GM19438 (cell line): ENCODE measurements at regions not wholly inside any gene's neighbourhood (a gene's known extent, or its start where the extent isn't known, plus 50 kb on each side); places are given as distances from the start of the nearest gene placed in this dataset.

Experiments
- ATAC-seq: cut with Tn5 transposase; IDR thresholded peaks from one replicate; pipeline ENCODE4 v1.9.1; 2021; ENCODE audit warnings: low read depth; ENCODE audit not compliant: unreplicated experiment

- ATAC-seq = no peak
Measured at GRCh38 chr1:163712321-163712720, 390.6 kb downstream of the NUF2 start.

GRCh38 chr1:163720294-163720693 is 398.5 kb downstream of the NUF2 start:
- ATAC-seq = no peak

GRCh38 chr1:163725551-163725950 is 403.8 kb downstream of the NUF2 start:
- no peak for ATAC-seq

GRCh38 chr1:163730411-163730821 is 408.7 kb downstream of the NUF2 start:
- no peak for ATAC-seq

- no peak for ATAC-seq
Measured at GRCh38 chr1:163737261-163737660, 415.5 kb downstream of the NUF2 start.

GRCh38 chr1:163744301-163744887 is 422.6 kb downstream of the NUF2 start:
- ATAC-seq = no peak

- ATAC-seq = no peak
Measured at GRCh38 chr1:163745204-163745603, 423.4 kb downstream of the NUF2 start.

GRCh38 chr1:163747261-163747660 is 425.5 kb downstream of the NUF2 start:
- ATAC-seq = no peak

- ATAC-seq = no peak
Measured at GRCh38 chr1:163747855-163748254, 426.1 kb downstream of the NUF2 start.

GRCh38 chr1:163758977-163759670 is 437.4 kb downstream of the NUF2 start:
- ATAC-seq = no peak

GRCh38 chr1:163761898-163762297 is 440.1 kb downstream of the NUF2 start:
- ATAC-seq = no peak

GRCh38 chr1:163766257-163766918 is 444.6 kb downstream of the NUF2 start:
- no peak for ATAC-seq

- no peak for ATAC-seq
Measured at GRCh38 chr1:163768576-163768975, 446.8 kb downstream of the NUF2 start.

- ATAC-seq = no peak
Measured at GRCh38 chr1:163770265-163770664, 448.5 kb downstream of the NUF2 start.

GRCh38 chr1:163771637-163772036 is 449.9 kb downstream of the NUF2 start:
- ATAC-seq = no peak

- no peak for ATAC-seq
Measured at GRCh38 chr1:163772246-163772645, 450.5 kb downstream of the NUF2 start.

- ATAC-seq = no peak
Measured at GRCh38 chr1:163773396-163773795, 451.6 kb downstream of the NUF2 start.

- no peak for ATAC-seq
Measured at GRCh38 chr1:163774401-163774945, 452.7 kb downstream of the NUF2 start.

GRCh38 chr1:163774978-163775620 is 453.3 kb downstream of the NUF2 start:
- ATAC-seq = no peak

GRCh38 chr1:163777205-163777604 is 455.5 kb downstream of the NUF2 start:
- ATAC-seq = no peak

GRCh38 chr1:163781146-163781545 is 459.4 kb downstream of the NUF2 start:
- ATAC-seq = no peak
